Stimulated activated CD4-positive, alpha-beta T cell treated with anti-CD3 and anti-CD28 coated beads, Interleukin-4, amount 100 ng/mL, for 4 hours (primary cell): ENCODE measurements at regions not wholly inside any gene's neighbourhood (a gene's known extent, or its start where the extent isn't known, plus 50 kb on each side); places are given as distances from the start of the nearest gene placed in this dataset.

Source experiments
- DNase-seq, 2 experiments: peaks; one replicate each; pipeline ENCODE4 v3.0.0-alpha.2; 2020

DNA sequence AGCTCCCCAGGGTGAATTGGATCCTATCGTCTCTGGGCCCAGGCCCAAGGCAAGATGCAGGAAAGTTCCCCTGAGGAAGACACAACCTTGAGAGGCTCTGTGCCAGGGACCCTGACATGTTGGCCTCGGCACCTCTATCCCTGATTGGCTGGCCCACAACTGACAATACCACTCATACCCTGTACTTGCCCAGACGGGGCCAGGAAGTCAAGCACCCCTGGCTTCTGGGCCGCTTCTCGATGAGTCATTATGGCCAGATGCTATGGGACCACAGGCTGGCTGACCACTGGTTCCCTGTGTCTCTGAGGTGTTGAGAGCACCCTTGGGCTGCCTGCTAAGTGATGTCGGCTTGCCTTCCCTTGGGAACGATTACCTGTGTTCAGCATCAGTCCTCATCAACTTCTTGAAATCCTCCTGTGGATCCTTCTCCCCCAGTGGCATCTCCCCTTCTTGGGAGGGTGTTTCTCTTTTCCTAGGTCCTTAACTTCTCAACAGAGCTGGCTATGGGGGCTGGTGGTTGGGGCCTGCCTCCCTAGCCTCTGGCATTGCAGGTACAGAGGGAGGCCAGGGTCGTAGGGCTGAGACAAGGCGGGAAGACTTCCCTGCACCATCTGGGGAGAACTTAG is 54.5 kb upstream of the MAMLD1 start:
- no peak for DNase-seq

DNA sequence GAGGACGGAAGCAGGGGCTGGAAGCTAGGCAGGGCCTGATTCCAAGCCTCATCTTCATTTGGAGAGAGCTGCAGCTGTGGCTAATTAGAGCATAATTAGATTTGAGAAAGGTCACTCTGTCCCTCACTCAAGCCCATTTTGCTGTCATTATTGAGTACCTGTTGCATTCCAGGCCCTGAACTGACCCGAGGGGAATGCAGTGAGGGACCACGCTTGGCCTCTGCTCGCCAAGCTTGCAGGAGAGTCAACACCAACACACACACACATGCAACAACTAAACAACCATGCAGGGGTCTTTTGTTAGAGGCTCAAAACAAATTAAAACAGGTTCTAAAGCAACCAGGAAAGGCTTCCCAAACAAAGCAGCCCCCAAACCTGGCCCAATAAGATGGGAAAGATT is 52.7 kb upstream of the MAMLD1 start:
- no peak for DNase-seq

DNA sequence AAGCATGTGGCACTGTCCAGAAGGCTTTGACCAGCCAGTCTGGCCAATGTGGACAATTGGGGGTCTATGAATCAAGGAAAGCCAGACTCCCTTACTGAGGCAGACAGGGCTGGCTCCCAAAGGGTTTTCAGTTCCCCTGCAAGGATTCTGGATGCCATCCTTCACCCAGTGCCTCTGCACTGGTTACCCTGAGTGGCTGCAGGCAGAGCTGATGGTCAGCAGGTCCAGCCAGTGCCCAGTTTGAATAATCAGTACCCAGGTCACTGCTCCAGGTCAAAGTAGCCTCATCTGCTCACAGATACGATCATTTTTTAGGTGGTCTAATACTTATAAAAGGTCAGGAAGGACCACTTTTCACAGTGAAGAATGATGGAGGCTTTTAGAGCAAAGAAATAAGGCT is 52.2 kb upstream of the MAMLD1 start:
- DNase-seq, result no peak

DNA sequence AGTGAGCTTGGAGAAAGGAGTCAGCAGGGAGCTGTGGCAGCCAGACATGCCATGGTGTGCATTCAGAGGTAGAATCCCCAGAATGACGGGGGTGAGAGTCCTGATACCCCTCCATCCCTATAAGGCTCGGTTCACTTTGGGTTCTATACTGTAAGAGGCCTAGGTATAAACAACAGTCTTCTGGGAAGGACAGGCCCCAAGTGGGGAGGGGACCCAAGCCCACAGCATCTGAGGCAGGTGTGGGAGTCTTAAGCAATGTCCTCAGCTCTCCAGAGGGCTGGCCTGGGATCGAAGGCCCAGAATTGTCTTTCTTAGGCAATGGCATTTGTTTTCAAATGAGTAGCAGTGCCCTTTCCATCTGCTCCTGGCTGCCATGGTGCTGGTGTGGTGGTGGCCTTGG is 50.2 kb upstream of the MAMLD1 start:
- DNase-seq, result no peak
